Thyroid gland (tissue), 4 donors: ENCODE measurements at regions not wholly inside any gene's neighbourhood (a gene's known extent, or its start where the extent isn't known, plus 50 kb on each side); places are given as distances from the start of the nearest gene placed in this dataset.

Source experiments
- CTCF ChIP-seq, 6 experiments: fragments of 200-600 bp in 3 of 6; fragments of 450-650 bp in 3 of 6; sonication (generic) in 3 of 6; IDR thresholded peaks; one replicate each; pipeline ENCODE4 v1.5.1; 2016 to 2019; ENCODE audit warnings: antibody characterized with exemption in 6 of 6, mild to moderate bottlenecking in 2 of 6, inconsistent platforms in 1 of 6, moderate library complexity in 1 of 6
- POLR2A ChIP-seq, 2 donors: fragments of 450-650 bp; IDR thresholded peaks; one replicate each; pipeline ENCODE4 v1.6.1; 2017; ENCODE audit warnings: antibody characterized with exemption in 2 of 2, mild to moderate bottlenecking in 2 of 2, moderate library complexity in 1 of 2

- TF ChIP-seq CTCF (IDR thresholded peaks at IDR 0.05): no peak
- TF ChIP-seq POLR2A (IDR thresholded peaks at IDR 0.05): no peak
These were observed 681.9 kb upstream of the CCDC179 start for GRCh38 chr11:23542189-23542588.
